Mesenchymal stem cell (in vitro differentiated cells and primary cell): ENCODE measurements at regions not wholly inside any gene's neighbourhood (a gene's known extent, or its start where the extent isn't known, plus 50 kb on each side); places are given as distances from the start of the nearest gene placed in this dataset.

Experiments used
- DNase-seq: peaks from one replicate; pipeline ENCODE4 v3.0.0-alpha.2; 2013
- H2AFZ ChIP-seq: one replicate; pipeline ENCODE4 v1.6.1; 2013; ENCODE audit warnings: low read depth, mild to moderate bottlenecking, control low read depth, inconsistent platforms, low read length, moderate library complexity
- H2AK5ac ChIP-seq: 2 replicates; pipeline ENCODE4 v1.6.1; 2013; ENCODE audit warnings: low read length, moderate library complexity, mild to moderate bottlenecking, inconsistent platforms; ENCODE audit not compliant: severe bottlenecking
- H2BK120ac ChIP-seq: one replicate; pipeline ENCODE4 v1.6.1; 2013; ENCODE audit warnings: low read depth, mild to moderate bottlenecking, inconsistent platforms, low read length, moderate library complexity
- H2BK12ac ChIP-seq, 2 experiments: one replicate each; pipeline ENCODE4 v1.6.1; 2013; ENCODE audit warnings: inconsistent platforms in 2 of 2, low read length in 2 of 2, mild to moderate bottlenecking in 2 of 2, moderate library complexity in 2 of 2, control low read depth in 1 of 2
- H2BK15ac ChIP-seq: one replicate; pipeline ENCODE4 v1.6.1; 2013; ENCODE audit warnings: mild to moderate bottlenecking, low read depth, inconsistent platforms; ENCODE audit not compliant: poor library complexity, severe bottlenecking
- H2BK5ac ChIP-seq: 2 replicates; pipeline ENCODE4 v1.6.1; 2013; ENCODE audit warnings: low read depth, mild to moderate bottlenecking, low read length, control low read depth, inconsistent platforms; ENCODE audit not compliant: poor library complexity, severe bottlenecking
- H3K14ac ChIP-seq, 2 experiments: one replicate each; pipeline ENCODE4 v1.6.1; 2013; ENCODE audit warnings: inconsistent platforms in 2 of 2, low read length in 2 of 2, control low read depth in 1 of 2, mild to moderate bottlenecking in 1 of 2, moderate library complexity in 1 of 2
- H3K18ac ChIP-seq, 2 experiments: one replicate each; pipeline ENCODE4 v1.6.1; 2013; ENCODE audit warnings: inconsistent platforms in 2 of 2, low read length in 2 of 2, control low read depth in 1 of 2, low read depth in 1 of 2, mild to moderate bottlenecking in 1 of 2
- H3K23ac ChIP-seq, 2 experiments: one replicate each; pipeline ENCODE4 v1.6.1; 2013; ENCODE audit warnings: inconsistent platforms in 2 of 2, low read length in 2 of 2, mild to moderate bottlenecking in 2 of 2, moderate library complexity in 2 of 2, control low read depth in 1 of 2
- H3K27ac ChIP-seq: 2 replicates; pipeline ENCODE4 v1.5.1; 2013; ENCODE audit warnings: mild to moderate bottlenecking, moderate library complexity, low read length, control low read depth, inconsistent platforms; ENCODE audit not compliant: poor library complexity, severe bottlenecking
- H3K27me3 ChIP-seq, 2 experiments: 2 replicates each; pipeline versions ENCODE4 v1.6.1 to v1.7.0; 2013; ENCODE audit warnings: low read length in 2 of 2, mild to moderate bottlenecking in 2 of 2, moderate library complexity in 2 of 2, control low read depth in 1 of 2, inconsistent platforms in 1 of 2; ENCODE audit not compliant: control insufficient read depth in 1 of 2, insufficient read depth in 1 of 2
- H3K36me3 ChIP-seq, 2 experiments: 2 replicates each; pipeline versions ENCODE4 v1.6.1 to v1.7.0; 2013; ENCODE audit warnings: low read length in 2 of 2, control low read depth in 1 of 2, inconsistent platforms in 1 of 2, low read depth in 1 of 2, mild to moderate bottlenecking in 1 of 2; ENCODE audit not compliant: insufficient read depth in 2 of 2, control insufficient read depth in 1 of 2
- H3K4ac ChIP-seq, 2 experiments: one replicate each; pipeline ENCODE4 v1.6.1; 2013; ENCODE audit warnings: inconsistent platforms in 2 of 2, low read length in 2 of 2, mild to moderate bottlenecking in 2 of 2, moderate library complexity in 2 of 2, control low read depth in 1 of 2, low read depth in 1 of 2
- H3K4me1 ChIP-seq: 2 replicates; pipeline ENCODE4 v1.6.1; 2013; ENCODE audit warnings: low read depth, low read length, control low read depth; ENCODE audit not compliant: control insufficient read depth, insufficient read depth
- H3K4me2 ChIP-seq: 2 replicates; pipeline ENCODE4 v1.6.1; 2013; ENCODE audit warnings: low read length, mild to moderate bottlenecking, inconsistent platforms; ENCODE audit not compliant: poor library complexity, severe bottlenecking
- H3K4me3 ChIP-seq, 2 experiments: 2 replicates each; pipeline versions ENCODE4 v1.5.1 to v1.7.0; 2013; ENCODE audit warnings: low read length in 2 of 2, mild to moderate bottlenecking in 2 of 2, control low read depth in 1 of 2, low read depth in 1 of 2; ENCODE audit not compliant: insufficient read depth in 1 of 2
- H3K79me1 ChIP-seq: replicated peaks from 2 replicates; pipeline ENCODE4 v1.6.1; 2013; ENCODE audit warnings: mild to moderate bottlenecking, control low read depth, low read length, inconsistent platforms; ENCODE audit not compliant: poor library complexity, severe bottlenecking
- H3K9ac ChIP-seq: 2 replicates; pipeline ENCODE4 v1.7.0; 2013; ENCODE audit warnings: mild to moderate bottlenecking, low read length, moderate library complexity
- H3K9me3 ChIP-seq: 2 replicates; pipeline ENCODE4 v1.7.0; 2013; ENCODE audit warnings: mild to moderate bottlenecking, low read length; ENCODE audit not compliant: control insufficient read depth
- H4K8ac ChIP-seq: one replicate; pipeline ENCODE4 v1.6.1; 2013; ENCODE audit warnings: inconsistent platforms, mild to moderate bottlenecking, low read length, moderate library complexity
- H4K91ac ChIP-seq: one replicate; pipeline ENCODE4 v1.6.1; 2013; ENCODE audit warnings: mild to moderate bottlenecking, low read length, inconsistent platforms
- WGBS: methylation state at CpG from one replicate; pipeline ENCODE4 v1.1.7; 2013; ENCODE audit warnings: mixed read lengths; 5-methylcytosine and 5-hydroxymethylcytosine counted together

- no peaks in the 10 kb centered on the region for H3K79me1 ChIP-seq
- no peak overlapping the region for H3K4me2 ChIP-seq
- no peak overlapping the region for H2BK120ac ChIP-seq
- no peak overlapping the region for H2BK12ac ChIP-seq
- H2AK5ac ChIP-seq: no peak overlapping the region
- H4K8ac ChIP-seq: no peak overlapping the region
- H3K9me3 ChIP-seq: no peaks in the 10 kb centered on the region
- H3K4me1 ChIP-seq: peaks cover 2% of the 10 kb centered on the region
- H3K4ac ChIP-seq: no peak overlapping the region
- DNase-seq: no peak
- H4K91ac ChIP-seq: no peak overlapping the region
- H3K27ac ChIP-seq: no peak overlapping the region
- H2AFZ ChIP-seq: no peak overlapping the region
- no peak overlapping the region for H3K4me3 ChIP-seq
- H3K18ac ChIP-seq: peak overlapping the region in 1 of 2 experiments; percentile 38
- WGBS: 93% methylated on average over 1 of the region's 3 CpGs
- no peak overlapping the region for H3K14ac ChIP-seq
- H3K9ac ChIP-seq: no peak overlapping the region
- no peak overlapping the region for H2BK5ac ChIP-seq
- H3K36me3 ChIP-seq: no peaks in the 10 kb centered on the region
- H3K23ac ChIP-seq: peak overlapping the region in 1 of 2 experiments; percentile 24
- no peak overlapping the region for H2BK15ac ChIP-seq
- no peaks in the 10 kb centered on the region for H3K27me3 ChIP-seq
Observed at GRCh38 chr9:615756-616155, 225.7 kb upstream of the DMRT1 start.

GRCh38 chr9:616694-617093 lies 224.8 kb upstream of the DMRT1 start:
- no peak overlapping the region for H4K91ac ChIP-seq
- H3K4me3 ChIP-seq: no peak overlapping the region
- H2BK12ac ChIP-seq: no peak overlapping the region
- DNase-seq: no peak
- no peak overlapping the region for H3K18ac ChIP-seq
- WGBS: 87% methylated on average over 3 of the region's 4 CpGs
- H3K4ac ChIP-seq: no peak overlapping the region
- H3K36me3 ChIP-seq: no peaks in the 10 kb centered on the region
- no peak overlapping the region for H3K27ac ChIP-seq
- no peak overlapping the region for H3K9ac ChIP-seq
- no peaks in the 10 kb centered on the region for H3K9me3 ChIP-seq
- no peak overlapping the region for H2AK5ac ChIP-seq
- H3K27me3 ChIP-seq: no peaks in the 10 kb centered on the region
- H3K23ac ChIP-seq: no peak overlapping the region
- no peak overlapping the region for H2BK15ac ChIP-seq
- H2BK120ac ChIP-seq: no peak overlapping the region
- no peak overlapping the region for H2BK5ac ChIP-seq
- H2AFZ ChIP-seq: no peak overlapping the region
- H3K4me1 ChIP-seq: peaks cover 2% of the 10 kb centered on the region
- no peak overlapping the region for H3K4me2 ChIP-seq
- no peak overlapping the region for H3K14ac ChIP-seq
- H4K8ac ChIP-seq: no peak overlapping the region
- H3K79me1 ChIP-seq: no peaks in the 10 kb centered on the region

- no peak overlapping the region for H3K18ac ChIP-seq
- no peak overlapping the region for H3K4me2 ChIP-seq
- H3K14ac ChIP-seq: no peak overlapping the region
- no peak overlapping the region for H3K27ac ChIP-seq
- DNase-seq: no peak
- H3K9me3 ChIP-seq: no peaks in the 10 kb centered on the region
- no peak overlapping the region for H2BK15ac ChIP-seq
- no peak overlapping the region for H2BK12ac ChIP-seq
- no peak overlapping the region for H3K23ac ChIP-seq
- no peaks in the 10 kb centered on the region for H3K27me3 ChIP-seq
- H2AFZ ChIP-seq: no peak overlapping the region
- no peak overlapping the region for H3K9ac ChIP-seq
- no peak overlapping the region for H4K8ac ChIP-seq
- no peak overlapping the region for H4K91ac ChIP-seq
- H2BK5ac ChIP-seq: no peak overlapping the region
- no peak overlapping the region for H2AK5ac ChIP-seq
- H3K4me3 ChIP-seq: no peak overlapping the region
- no peak overlapping the region for H2BK120ac ChIP-seq
- peaks cover 2% of the 10 kb centered on the region for H3K4me1 ChIP-seq
- no peaks in the 10 kb centered on the region for H3K36me3 ChIP-seq
- 90% methylated on average over 6 of the region's 7 CpGs for WGBS
- no peak overlapping the region for H3K4ac ChIP-seq
- H3K79me1 ChIP-seq: no peaks in the 10 kb centered on the region
Observed at GRCh38 chr9:617445-618085, 223.9 kb upstream of the DMRT1 start.

GRCh38 chr9:618478-618877 lies 223.0 kb upstream of the DMRT1 start:
- H3K18ac ChIP-seq: no peak overlapping the region
- no peak overlapping the region for H2BK12ac ChIP-seq
- H3K4me3 ChIP-seq: no peak overlapping the region
- no peak for DNase-seq
- no peak overlapping the region for H4K91ac ChIP-seq
- peak overlapping the region; percentile 53 for H3K9ac ChIP-seq
- 85% methylated on average over 3 of the region's 5 CpGs for WGBS
- no peak overlapping the region for H2BK120ac ChIP-seq
- H2BK5ac ChIP-seq: no peak overlapping the region
- peaks cover 2% of the 10 kb centered on the region for H3K4me1 ChIP-seq
- H2AK5ac ChIP-seq: no peak overlapping the region
- no peaks in the 10 kb centered on the region for H3K79me1 ChIP-seq
- no peak overlapping the region for H4K8ac ChIP-seq
- H2AFZ ChIP-seq: no peak overlapping the region
- H3K4ac ChIP-seq: no peak overlapping the region
- no peaks in the 10 kb centered on the region for H3K27me3 ChIP-seq
- no peak overlapping the region for H2BK15ac ChIP-seq
- H3K23ac ChIP-seq: no peak overlapping the region
- no peak overlapping the region for H3K14ac ChIP-seq
- H3K9me3 ChIP-seq: no peaks in the 10 kb centered on the region
- no peaks in the 10 kb centered on the region for H3K36me3 ChIP-seq
- H3K27ac ChIP-seq: no peak overlapping the region
- no peak overlapping the region for H3K4me2 ChIP-seq
